Vagina (tissue), 2 donors: ENCODE measurements at regions not wholly inside any gene's neighbourhood (a gene's known extent, or its start where the extent isn't known, plus 50 kb on each side); places are given as distances from the start of the nearest gene placed in this dataset.

Experiments
- POLR2A ChIP-seq, 2 donors: fragments of 450-650 bp; IDR thresholded peaks; one replicate each; pipeline ENCODE4 v1.6.1; 2017; ENCODE audit warnings: antibody characterized with exemption in 2 of 2, mild to moderate bottlenecking in 2 of 2, moderate library complexity in 2 of 2
- POLR2AphosphoS5 ChIP-seq, 2 donors: sonication (generic); formaldehyde crosslinking; IDR thresholded peaks; one replicate each; pipeline ENCODE4 v1.9.0; 2017; ENCODE audit warnings: antibody characterized with exemption in 2 of 2, mild to moderate bottlenecking in 2 of 2, low read depth in 1 of 2; ENCODE audit not compliant: insufficient read depth in 1 of 2
- TF ChIP-seq, protein P1 (sequence below), 3 experiments: fragments of 450-650 bp in 2 of 3; fragments of 200-600 bp in 1 of 3; sonication (generic) in 1 of 3; IDR thresholded peaks; one replicate each; pipeline ENCODE4 v1.5.1; 2017 to 2019; ENCODE audit warnings: antibody characterized with exemption in 3 of 3, mild to moderate bottlenecking in 2 of 3, moderate library complexity in 2 of 3

DNA sequence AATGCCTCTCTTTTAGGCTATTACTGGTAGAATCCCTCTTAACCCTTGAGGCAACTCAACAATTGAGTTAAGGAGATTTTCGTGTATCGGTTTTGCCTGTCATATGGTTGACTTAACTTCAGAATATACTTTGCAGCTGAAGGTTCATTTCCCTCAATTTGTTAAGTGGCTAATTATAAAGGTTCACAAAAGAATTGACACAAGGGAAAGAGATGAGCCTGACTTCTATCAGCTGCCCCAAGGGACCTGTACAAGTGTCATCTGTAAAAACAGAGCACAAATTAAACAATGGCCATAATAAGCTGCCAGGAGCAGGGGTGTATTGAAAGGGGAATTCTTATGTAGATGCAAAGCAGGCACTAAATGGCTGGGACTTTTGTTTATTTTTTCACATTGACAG, 334.8 kb upstream of the OBI1 start:
- TF ChIP-seq, protein P1, sequence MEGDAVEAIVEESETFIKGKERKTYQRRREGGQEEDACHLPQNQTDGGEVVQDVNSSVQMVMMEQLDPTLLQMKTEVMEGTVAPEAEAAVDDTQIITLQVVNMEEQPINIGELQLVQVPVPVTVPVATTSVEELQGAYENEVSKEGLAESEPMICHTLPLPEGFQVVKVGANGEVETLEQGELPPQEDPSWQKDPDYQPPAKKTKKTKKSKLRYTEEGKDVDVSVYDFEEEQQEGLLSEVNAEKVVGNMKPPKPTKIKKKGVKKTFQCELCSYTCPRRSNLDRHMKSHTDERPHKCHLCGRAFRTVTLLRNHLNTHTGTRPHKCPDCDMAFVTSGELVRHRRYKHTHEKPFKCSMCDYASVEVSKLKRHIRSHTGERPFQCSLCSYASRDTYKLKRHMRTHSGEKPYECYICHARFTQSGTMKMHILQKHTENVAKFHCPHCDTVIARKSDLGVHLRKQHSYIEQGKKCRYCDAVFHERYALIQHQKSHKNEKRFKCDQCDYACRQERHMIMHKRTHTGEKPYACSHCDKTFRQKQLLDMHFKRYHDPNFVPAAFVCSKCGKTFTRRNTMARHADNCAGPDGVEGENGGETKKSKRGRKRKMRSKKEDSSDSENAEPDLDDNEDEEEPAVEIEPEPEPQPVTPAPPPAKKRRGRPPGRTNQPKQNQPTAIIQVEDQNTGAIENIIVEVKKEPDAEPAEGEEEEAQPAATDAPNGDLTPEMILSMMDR (IDR thresholded peaks at IDR 0.05): no peak
- TF ChIP-seq POLR2AphosphoS5 (IDR thresholded peaks at IDR 0.05; ENCODE audit: insufficient read depth in 1 of 2, low read depth in 1 of 2) (no peak), POLR2A (IDR thresholded peaks at IDR 0.05) (no peak)
